ENCODE measurements at regions not wholly inside any gene's neighbourhood (a gene's known extent, or its start where the extent isn't known, plus 50 kb on each side); places are given as distances from the start of the nearest gene placed in this dataset.

GRCh38 chr15:38614621-38615020, 50.0 kb upstream of the RASGRP1 start:
- Histone ChIP-seq H3K9me3 (ENCODE audit: control insufficient read depth, low read length) (no peaks in the 10 kb centered on the region), H3K27ac (ENCODE audit: low read depth, low read length, severe bottlenecking) (no peak overlapping the region), H3K36me3 (ENCODE audit: control insufficient read depth, insufficient read depth, low read length) (no peaks in the 10 kb centered on the region), H3K4me3 (ENCODE audit: extremely low read depth, insufficient read depth, low read length, poor library complexity, severe bottlenecking) (no peak overlapping the region), H3K4me1 (ENCODE audit: control insufficient read depth, insufficient read depth, low read length, poor library complexity, severe bottlenecking) (no peaks in the 10 kb centered on the region)
- 100% methylated on average over 1 of the region's 1 CpG; no CpG with 5 or more reads in 1 of the 2 experiments for WGBS, 2 experiments (ENCODE audit: insufficient coverage in 2 of 2)

GRCh38 chr15:38617831-38618230, 53.2 kb upstream of the RASGRP1 start:
- WGBS, 2 experiments (ENCODE audit: insufficient coverage in 2 of 2), result 100% methylated on average over 1 of the region's 2 CpGs; no CpG with 5 or more reads in 1 of the 2 experiments
- Histone ChIP-seq H3K27ac (ENCODE audit: low read depth, low read length, severe bottlenecking) (no peak overlapping the region), H3K36me3 (ENCODE audit: control insufficient read depth, insufficient read depth, low read length) (no peaks in the 10 kb centered on the region), H3K9me3 (ENCODE audit: control insufficient read depth, low read length) (no peaks in the 10 kb centered on the region), H3K4me3 (ENCODE audit: extremely low read depth, insufficient read depth, low read length, poor library complexity, severe bottlenecking) (no peak overlapping the region), H3K4me1 (ENCODE audit: control insufficient read depth, insufficient read depth, low read length, poor library complexity, severe bottlenecking) (no peaks in the 10 kb centered on the region)

GRCh38 chr15:38618242-38618955, 53.8 kb upstream of the RASGRP1 start:
- Histone ChIP-seq H3K36me3 (ENCODE audit: control insufficient read depth, insufficient read depth, low read length) (no peaks in the 10 kb centered on the region), H3K27ac (ENCODE audit: low read depth, low read length, severe bottlenecking) (no peak overlapping the region), H3K4me3 (ENCODE audit: extremely low read depth, insufficient read depth, low read length, poor library complexity, severe bottlenecking) (no peak overlapping the region), H3K4me1 (ENCODE audit: control insufficient read depth, insufficient read depth, low read length, poor library complexity, severe bottlenecking) (no peaks in the 10 kb centered on the region), H3K9me3 (ENCODE audit: control insufficient read depth, low read length) (no peaks in the 10 kb centered on the region)
- 86 to 87% methylated on average over 2 to 3 of the region's 4 CpGs for WGBS, 2 experiments (ENCODE audit: insufficient coverage in 2 of 2)

- 90 to 96% methylated on average over 2 of the region's 2 CpGs for WGBS, 2 experiments (ENCODE audit: insufficient coverage in 2 of 2)
- H3K4me3 ChIP-seq (ENCODE audit: extremely low read depth, insufficient read depth, low read length, poor library complexity, severe bottlenecking), result no peak overlapping the region
- H3K27ac ChIP-seq (ENCODE audit: low read depth, low read length, severe bottlenecking), result no peak overlapping the region
- H3K9me3 ChIP-seq (ENCODE audit: control insufficient read depth, low read length), result no peaks in the 10 kb centered on the region
- H3K36me3 ChIP-seq (ENCODE audit: control insufficient read depth, insufficient read depth, low read length), result no peaks in the 10 kb centered on the region
- no peaks in the 10 kb centered on the region for H3K4me1 ChIP-seq (ENCODE audit: control insufficient read depth, insufficient read depth, low read length, poor library complexity, severe bottlenecking)
Measured at GRCh38 chr15:38620098-38620497, 55.5 kb upstream of the RASGRP1 start.

GRCh38 chr15:38620851-38621594, 56.4 kb upstream of the RASGRP1 start:
- 60 to 71% methylated on average over 1 of the region's 3 CpGs for WGBS, 2 experiments (ENCODE audit: insufficient coverage in 2 of 2)
- no peak overlapping the region for H3K27ac ChIP-seq (ENCODE audit: low read depth, low read length, severe bottlenecking)
- H3K9me3 ChIP-seq (ENCODE audit: control insufficient read depth, low read length), result no peaks in the 10 kb centered on the region
- no peaks in the 10 kb centered on the region for H3K4me1 ChIP-seq (ENCODE audit: control insufficient read depth, insufficient read depth, low read length, poor library complexity, severe bottlenecking)
- H3K4me3 ChIP-seq (ENCODE audit: extremely low read depth, insufficient read depth, low read length, poor library complexity, severe bottlenecking), result no peak overlapping the region
- no peaks in the 10 kb centered on the region for H3K36me3 ChIP-seq (ENCODE audit: control insufficient read depth, insufficient read depth, low read length)

GRCh38 chr15:38622304-38622703, 57.7 kb upstream of the RASGRP1 start:
- Histone ChIP-seq H3K27ac (ENCODE audit: low read depth, low read length, severe bottlenecking) (no peak overlapping the region), H3K9me3 (ENCODE audit: control insufficient read depth, low read length) (no peaks in the 10 kb centered on the region), H3K4me1 (ENCODE audit: control insufficient read depth, insufficient read depth, low read length, poor library complexity, severe bottlenecking) (no peaks in the 10 kb centered on the region), H3K36me3 (ENCODE audit: control insufficient read depth, insufficient read depth, low read length) (no peaks in the 10 kb centered on the region), H3K4me3 (ENCODE audit: extremely low read depth, insufficient read depth, low read length, poor library complexity, severe bottlenecking) (no peak overlapping the region)
- WGBS, 2 experiments (ENCODE audit: insufficient coverage in 2 of 2), result 86 to 91% methylated on average over 7 of the region's 7 CpGs

- Histone ChIP-seq H3K4me3 (ENCODE audit: extremely low read depth, insufficient read depth, low read length, poor library complexity, severe bottlenecking) (no peak overlapping the region), H3K9me3 (ENCODE audit: control insufficient read depth, low read length) (no peaks in the 10 kb centered on the region), H3K27ac (ENCODE audit: low read depth, low read length, severe bottlenecking) (no peak overlapping the region), H3K36me3 (ENCODE audit: control insufficient read depth, insufficient read depth, low read length) (no peaks in the 10 kb centered on the region), H3K4me1 (ENCODE audit: control insufficient read depth, insufficient read depth, low read length, poor library complexity, severe bottlenecking) (no peaks in the 10 kb centered on the region)
- WGBS, 2 experiments (ENCODE audit: insufficient coverage in 2 of 2), result 84 to 100% methylated on average over 4 to 5 of the region's 5 CpGs
Measured at GRCh38 chr15:38622908-38623307, 58.3 kb upstream of the RASGRP1 start.

- Histone ChIP-seq H3K36me3 (ENCODE audit: control insufficient read depth, insufficient read depth, low read length) (no peaks in the 10 kb centered on the region), H3K4me3 (ENCODE audit: extremely low read depth, insufficient read depth, low read length, poor library complexity, severe bottlenecking) (no peak overlapping the region), H3K4me1 (ENCODE audit: control insufficient read depth, insufficient read depth, low read length, poor library complexity, severe bottlenecking) (no peaks in the 10 kb centered on the region), H3K9me3 (ENCODE audit: control insufficient read depth, low read length) (no peaks in the 10 kb centered on the region), H3K27ac (ENCODE audit: low read depth, low read length, severe bottlenecking) (no peak overlapping the region)
- WGBS, 2 experiments (ENCODE audit: insufficient coverage in 2 of 2), result 67 to 70% methylated on average over 2 to 3 of the region's 5 CpGs
Measured at GRCh38 chr15:38623744-38624143, 59.1 kb upstream of the RASGRP1 start.

- H3K4me1 ChIP-seq (ENCODE audit: control insufficient read depth, insufficient read depth, low read length, poor library complexity, severe bottlenecking), result no peaks in the 10 kb centered on the region
- no peaks in the 10 kb centered on the region for H3K9me3 ChIP-seq (ENCODE audit: control insufficient read depth, low read length)
- no peak overlapping the region for H3K27ac ChIP-seq (ENCODE audit: low read depth, low read length, severe bottlenecking)
- H3K4me3 ChIP-seq (ENCODE audit: extremely low read depth, insufficient read depth, low read length, poor library complexity, severe bottlenecking), result no peak overlapping the region
- 85 to 100% methylated on average over 2 to 4 of the region's 8 CpGs for WGBS, 2 experiments (ENCODE audit: insufficient coverage in 2 of 2)
- H3K36me3 ChIP-seq (ENCODE audit: control insufficient read depth, insufficient read depth, low read length), result no peaks in the 10 kb centered on the region
Measured at GRCh38 chr15:38624244-38625205, 59.9 kb upstream of the RASGRP1 start.

GRCh38 chr15:38625886-38626285, 61.3 kb upstream of the RASGRP1 start:
- WGBS, 2 experiments (ENCODE audit: insufficient coverage in 2 of 2), result 60 to 100% methylated on average over 1 of the region's 2 CpGs
- Histone ChIP-seq H3K4me3 (ENCODE audit: extremely low read depth, insufficient read depth, low read length, poor library complexity, severe bottlenecking) (no peak overlapping the region), H3K36me3 (ENCODE audit: control insufficient read depth, insufficient read depth, low read length) (no peaks in the 10 kb centered on the region), H3K9me3 (ENCODE audit: control insufficient read depth, low read length) (no peaks in the 10 kb centered on the region), H3K4me1 (ENCODE audit: control insufficient read depth, insufficient read depth, low read length, poor library complexity, severe bottlenecking) (no peaks in the 10 kb centered on the region), H3K27ac (ENCODE audit: low read depth, low read length, severe bottlenecking) (no peak overlapping the region)

Data from mesodermal cell (in vitro differentiated cells).